ENCODE measurements at regions not wholly inside any gene's neighbourhood (a gene's known extent, or its start where the extent isn't known, plus 50 kb on each side); places are given as distances from the start of the nearest gene placed in this dataset.

DNA sequence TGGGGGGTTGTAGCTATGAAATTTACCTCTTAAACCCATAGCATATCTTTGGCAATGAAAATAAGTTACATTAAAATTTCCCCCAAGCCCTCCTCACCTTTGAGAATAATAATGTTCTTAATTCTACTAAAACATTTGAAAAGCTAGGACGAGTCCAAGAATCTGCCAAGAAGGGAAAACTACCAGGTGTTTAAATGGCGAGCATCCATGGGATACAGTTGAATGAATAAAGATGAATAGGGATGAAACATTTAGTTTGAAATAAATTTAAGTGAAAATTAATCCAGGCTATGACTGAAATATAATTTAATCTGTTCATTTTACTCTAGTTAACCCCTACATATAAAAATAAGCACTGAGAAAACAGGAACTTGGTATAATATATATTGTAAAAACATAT, 536.7 kb downstream of the FLRT2 start:
- TF ChIP-seq, protein P1, sequence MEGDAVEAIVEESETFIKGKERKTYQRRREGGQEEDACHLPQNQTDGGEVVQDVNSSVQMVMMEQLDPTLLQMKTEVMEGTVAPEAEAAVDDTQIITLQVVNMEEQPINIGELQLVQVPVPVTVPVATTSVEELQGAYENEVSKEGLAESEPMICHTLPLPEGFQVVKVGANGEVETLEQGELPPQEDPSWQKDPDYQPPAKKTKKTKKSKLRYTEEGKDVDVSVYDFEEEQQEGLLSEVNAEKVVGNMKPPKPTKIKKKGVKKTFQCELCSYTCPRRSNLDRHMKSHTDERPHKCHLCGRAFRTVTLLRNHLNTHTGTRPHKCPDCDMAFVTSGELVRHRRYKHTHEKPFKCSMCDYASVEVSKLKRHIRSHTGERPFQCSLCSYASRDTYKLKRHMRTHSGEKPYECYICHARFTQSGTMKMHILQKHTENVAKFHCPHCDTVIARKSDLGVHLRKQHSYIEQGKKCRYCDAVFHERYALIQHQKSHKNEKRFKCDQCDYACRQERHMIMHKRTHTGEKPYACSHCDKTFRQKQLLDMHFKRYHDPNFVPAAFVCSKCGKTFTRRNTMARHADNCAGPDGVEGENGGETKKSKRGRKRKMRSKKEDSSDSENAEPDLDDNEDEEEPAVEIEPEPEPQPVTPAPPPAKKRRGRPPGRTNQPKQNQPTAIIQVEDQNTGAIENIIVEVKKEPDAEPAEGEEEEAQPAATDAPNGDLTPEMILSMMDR (IDR thresholded peaks at IDR 0.05; ENCODE audit: low read length): no peak
- TF ChIP-seq EZH2phosphoT487 (IDR thresholded peaks at IDR 0.05; ENCODE audit: low read length): no peak
- no peak for TF ChIP-seq EZH2 (optimal IDR thresholded peaks at IDR 0.05; ENCODE audit: low read depth, low read length)
